GM11168 (cell line): ENCODE measurements at regions not wholly inside any gene's neighbourhood (a gene's known extent, or its start where the extent isn't known, plus 50 kb on each side); places are given as distances from the start of the nearest gene placed in this dataset.

ENCODE experiments used
- in situ Hi-C: fragments of 300-500 bp; cut with MboI; formaldehyde crosslinking; loops from one replicate; pipeline ENCODE4 v1.12.0; 2022; ENCODE audit warnings: low sequenced_read_pairs; ENCODE audit not compliant: unreplicated experiment

- in situ Hi-C loops = no loop called here
These were observed 455.4 kb downstream of the EBF1 start for GRCh38 chr5:158644301-158644700.

- in situ Hi-C loops = no loop called here
These were observed 455.9 kb downstream of the EBF1 start for GRCh38 chr5:158643840-158644239.

- in situ Hi-C loops = no loop called here
These were observed 456.8 kb downstream of the EBF1 start for GRCh38 chr5:158642879-158643278.

GRCh38 chr5:158641016-158641415, 458.7 kb downstream of the EBF1 start:
- in situ Hi-C loops = no loop called here

GRCh38 chr5:158640593-158640980, 459.1 kb downstream of the EBF1 start:
- in situ Hi-C loops = no loop called here

- in situ Hi-C loops = no loop called here
These were observed 459.7 kb downstream of the EBF1 start for GRCh38 chr5:158639881-158640592.

GRCh38 chr5:158638396-158638795, 461.3 kb downstream of the EBF1 start:
- in situ Hi-C loops = no loop called here

GRCh38 chr5:158637039-158637438, 462.7 kb downstream of the EBF1 start:
- in situ Hi-C loops = no loop called here

- in situ Hi-C loops = no loop called here
These were observed 464.2 kb downstream of the EBF1 start for GRCh38 chr5:158635565-158635964.

GRCh38 chr5:158634714-158635113, 465.0 kb downstream of the EBF1 start:
- in situ Hi-C loops = no loop called here

- in situ Hi-C loops = no loop called here
These were observed 470.0 kb downstream of the EBF1 start for GRCh38 chr5:158629591-158630312.

- in situ Hi-C loops = no loop called here
These were observed 473.0 kb downstream of the EBF1 start for GRCh38 chr5:158626718-158627117.

- in situ Hi-C loops = no loop called here
These were observed 475.7 kb downstream of the EBF1 start for GRCh38 chr5:158623971-158624370.

- in situ Hi-C loops = no loop called here
These were observed 478.3 kb downstream of the EBF1 start for GRCh38 chr5:158621391-158621790.

- in situ Hi-C loops = no loop called here
These were observed 480.5 kb downstream of the EBF1 start for GRCh38 chr5:158619083-158619788.

GRCh38 chr5:158618256-158618655, 481.5 kb downstream of the EBF1 start:
- in situ Hi-C loops = no loop called here

- in situ Hi-C loops = no loop called here
These were observed 483.0 kb downstream of the EBF1 start for GRCh38 chr5:158616707-158617106.

- in situ Hi-C loops = no loop called here
These were observed 484.8 kb downstream of the EBF1 start for GRCh38 chr5:158614951-158615350.

GRCh38 chr5:158611581-158611980, 488.1 kb downstream of the EBF1 start:
- in situ Hi-C loops = no loop called here

GRCh38 chr5:158610051-158610415, 489.7 kb downstream of the EBF1 start:
- in situ Hi-C loops = no loop called here

GRCh38 chr5:158609333-158610050, 490.2 kb downstream of the EBF1 start:
- in situ Hi-C loops = no loop called here
